BLaER1 (cell line): ENCODE measurements at regions not wholly inside any gene's neighbourhood (a gene's known extent, or its start where the extent isn't known, plus 50 kb on each side); places are given as distances from the start of the nearest gene placed in this dataset.

Experiments used
- H3K27ac ChIP-seq: shearing (Covaris generic); formaldehyde crosslinking; 2 replicates; pipeline ENCODE4 v1.8.1; 2022
- H3K27me3 ChIP-seq: shearing (Covaris generic); formaldehyde crosslinking; 2 replicates; pipeline ENCODE4 v1.8.1; 2022
- H3K36me3 ChIP-seq: shearing (Covaris generic); formaldehyde crosslinking; 2 replicates; pipeline ENCODE4 v1.8.1; 2022
- H3K4me1 ChIP-seq: shearing (Covaris generic); formaldehyde crosslinking; 2 replicates; pipeline ENCODE4 v1.8.1; 2022
- H3K4me2 ChIP-seq: shearing (Covaris generic); formaldehyde crosslinking; 2 replicates; pipeline ENCODE4 v1.8.1; 2022
- H3K4me3 ChIP-seq: shearing (Covaris generic); formaldehyde crosslinking; 2 replicates; pipeline ENCODE4 v1.8.1; 2022
- H3K9ac ChIP-seq: shearing (Covaris generic); formaldehyde crosslinking; 2 replicates; pipeline ENCODE4 v1.8.1; 2022
- H3K9me3 ChIP-seq: shearing (Covaris generic); formaldehyde crosslinking; 2 replicates; pipeline ENCODE4 v1.8.1; 2022
- H4K20me1 ChIP-seq: shearing (Covaris generic); formaldehyde crosslinking; 2 replicates; pipeline ENCODE4 v1.8.1; 2022
- Cebpa-rat ChIP-seq: shearing (Covaris generic); IDR thresholded peaks from 2 replicates; pipeline ENCODE4 v1.8.1; 2022

DNA sequence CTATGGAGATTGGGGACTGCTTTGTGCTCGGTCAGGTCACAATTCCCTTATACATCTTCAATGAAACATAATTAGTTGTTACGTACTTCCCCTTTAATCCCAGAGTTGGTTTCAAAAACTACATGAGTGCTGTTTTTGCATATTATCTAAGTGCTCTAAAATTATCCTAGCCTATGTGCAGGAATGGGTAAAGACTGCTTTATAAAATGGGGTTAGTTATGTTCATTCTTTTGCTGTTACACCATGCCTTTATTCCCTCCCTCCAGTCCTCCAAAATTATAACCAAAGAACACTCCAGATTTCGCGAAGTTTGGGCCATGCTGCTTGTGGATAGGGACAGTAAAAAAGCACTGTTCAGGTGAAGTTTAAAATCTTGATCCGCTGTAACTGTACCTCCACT is 173.9 kb upstream of the SNX7 start:
- Histone ChIP-seq H3K4me1 (no peaks in the 10 kb centered on the region), H3K9ac (no peak overlapping the region), H3K9me3 (no peaks in the 10 kb centered on the region), H3K27ac (no peak overlapping the region), H3K4me3 (no peak overlapping the region), H4K20me1 (no peaks in the 10 kb centered on the region), H3K27me3 (no peaks in the 10 kb centered on the region), H3K4me2 (no peak overlapping the region), H3K36me3 (no peaks in the 10 kb centered on the region)
- TF ChIP-seq Cebpa-rat: no peak

GRCh38 chr1:98482611-98483010 is 178.9 kb upstream of the SNX7 start:
- H3K27ac ChIP-seq: no peak overlapping the region
- H3K27me3 ChIP-seq: no peaks in the 10 kb centered on the region
- H4K20me1 ChIP-seq: no peaks in the 10 kb centered on the region

GRCh38 chr1:98480271-98480670 is 181.2 kb upstream of the SNX7 start:
- no peaks in the 10 kb centered on the region for H3K4me1 ChIP-seq
- H3K9me3 ChIP-seq: no peaks in the 10 kb centered on the region
- TF ChIP-seq Cebpa-rat: no peak
- no peaks in the 10 kb centered on the region for H4K20me1 ChIP-seq
- no peak overlapping the region for H3K4me2 ChIP-seq
- no peak overlapping the region for H3K4me3 ChIP-seq
- no peaks in the 10 kb centered on the region for H3K36me3 ChIP-seq
- no peaks in the 10 kb centered on the region for H3K27me3 ChIP-seq
- no peak overlapping the region for H3K27ac ChIP-seq
- no peak overlapping the region for H3K9ac ChIP-seq

More at GRCh38 chr1:98482611-98483010, 178.9 kb upstream of the SNX7 start:
- Histone ChIP-seq H3K4me2 (no peak overlapping the region), H3K9ac (no peak overlapping the region), H3K36me3 (no peaks in the 10 kb centered on the region), H3K4me3 (no peak overlapping the region), H3K9me3 (no peaks in the 10 kb centered on the region), H3K4me1 (no peaks in the 10 kb centered on the region)
- TF ChIP-seq Cebpa-rat: no peak

DNA sequence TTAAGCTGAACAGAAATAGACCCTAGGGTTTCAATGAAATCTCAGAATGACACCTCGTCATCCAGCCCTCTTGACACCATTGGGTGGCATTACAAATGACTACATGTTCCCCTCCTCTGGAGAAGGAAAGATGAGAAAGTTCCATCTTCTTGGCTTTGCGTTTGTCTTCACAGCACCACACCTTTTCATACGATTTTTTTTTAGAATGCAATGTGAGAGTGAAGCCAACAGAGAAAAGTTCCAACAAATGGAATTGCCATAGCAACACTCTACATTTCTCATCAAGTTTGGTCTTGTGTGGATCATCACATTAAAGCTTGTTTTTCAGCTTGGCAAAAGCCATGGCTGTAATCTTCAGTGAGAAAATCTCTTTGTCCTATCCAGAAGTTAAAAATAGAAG is 183.4 kb upstream of the SNX7 start:
- Histone ChIP-seq H3K4me2 (no peak overlapping the region), H3K27me3 (no peaks in the 10 kb centered on the region), H3K9ac (no peak overlapping the region), H3K27ac (no peak overlapping the region), H4K20me1 (no peaks in the 10 kb centered on the region), H3K36me3 (no peaks in the 10 kb centered on the region), H3K9me3 (no peaks in the 10 kb centered on the region), H3K4me3 (no peak overlapping the region), H3K4me1 (no peaks in the 10 kb centered on the region)
- TF ChIP-seq Cebpa-rat: no peak

GRCh38 chr1:98472878-98473277 is 188.6 kb upstream of the SNX7 start:
- Histone ChIP-seq H3K9ac (no peak overlapping the region), H3K4me2 (no peak overlapping the region), H3K36me3 (no peaks in the 10 kb centered on the region), H4K20me1 (no peaks in the 10 kb centered on the region), H3K27ac (no peak overlapping the region), H3K4me3 (no peak overlapping the region), H3K9me3 (no peaks in the 10 kb centered on the region), H3K27me3 (no peaks in the 10 kb centered on the region), H3K4me1 (no peaks in the 10 kb centered on the region)
- no peak for TF ChIP-seq Cebpa-rat

- H3K36me3 ChIP-seq: no peaks in the 10 kb centered on the region
Observed at GRCh38 chr1:98471633-98472032, 189.9 kb upstream of the SNX7 start.

GRCh38 chr1:98468111-98468717 is 193.3 kb upstream of the SNX7 start:
- H3K9me3 ChIP-seq: no peaks in the 10 kb centered on the region
- H3K4me2 ChIP-seq: no peak overlapping the region
- H4K20me1 ChIP-seq: no peaks in the 10 kb centered on the region
- no peak overlapping the region for H3K27ac ChIP-seq
- H3K9ac ChIP-seq: no peak overlapping the region
- TF ChIP-seq Cebpa-rat: no peak
- no peak overlapping the region for H3K4me3 ChIP-seq
- no peaks in the 10 kb centered on the region for H3K27me3 ChIP-seq
- no peaks in the 10 kb centered on the region for H3K36me3 ChIP-seq
- H3K4me1 ChIP-seq: no peaks in the 10 kb centered on the region

More at GRCh38 chr1:98471633-98472032, 189.9 kb upstream of the SNX7 start:
- Histone ChIP-seq H3K9ac (no peak overlapping the region), H4K20me1 (no peaks in the 10 kb centered on the region), H3K27ac (no peak overlapping the region), H3K27me3 (no peaks in the 10 kb centered on the region), H3K4me3 (no peak overlapping the region), H3K4me1 (no peaks in the 10 kb centered on the region), H3K9me3 (no peaks in the 10 kb centered on the region), H3K4me2 (no peak overlapping the region)
- no peak for TF ChIP-seq Cebpa-rat

- H3K9ac ChIP-seq: no peak overlapping the region
- H3K4me2 ChIP-seq: no peak overlapping the region
- no peaks in the 10 kb centered on the region for H4K20me1 ChIP-seq
- no peaks in the 10 kb centered on the region for H3K4me1 ChIP-seq
- H3K27ac ChIP-seq: no peak overlapping the region
- no peaks in the 10 kb centered on the region for H3K36me3 ChIP-seq
- H3K27me3 ChIP-seq: no peaks in the 10 kb centered on the region
- H3K4me3 ChIP-seq: no peak overlapping the region
- no peak for TF ChIP-seq Cebpa-rat
- no peaks in the 10 kb centered on the region for H3K9me3 ChIP-seq
Observed at GRCh38 chr1:98467586-98467985, 193.9 kb upstream of the SNX7 start.

DNA sequence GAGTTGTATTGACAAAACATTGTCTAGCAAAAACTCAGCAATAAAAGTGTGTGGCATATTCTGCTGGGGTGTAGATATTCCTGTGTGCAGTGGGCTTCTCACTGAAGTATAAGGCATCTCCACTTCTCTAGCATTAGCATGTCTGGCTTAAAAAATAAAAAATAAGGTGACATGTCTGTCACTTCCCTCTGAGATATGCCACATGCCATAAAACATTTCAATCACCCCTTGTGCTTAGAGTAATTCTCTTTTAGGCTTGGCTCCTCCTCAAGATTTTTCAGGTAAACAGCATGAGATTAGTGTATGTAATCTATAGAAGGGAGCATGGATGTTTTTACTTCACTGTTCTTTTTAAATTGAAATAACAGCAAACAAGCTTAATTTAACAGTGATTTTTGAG is 194.4 kb upstream of the SNX7 start:
- no peak overlapping the region for H3K27ac ChIP-seq
- no peak overlapping the region for H3K4me3 ChIP-seq
- no peak for TF ChIP-seq Cebpa-rat

GRCh38 chr1:98461873-98462385 is 199.6 kb upstream of the SNX7 start:
- Histone ChIP-seq H3K9ac (no peak overlapping the region), H3K27me3 (no peaks in the 10 kb centered on the region), H3K4me1 (no peaks in the 10 kb centered on the region), H3K27ac (no peak overlapping the region), H4K20me1 (no peaks in the 10 kb centered on the region), H3K4me2 (no peak overlapping the region), H3K4me3 (no peak overlapping the region), H3K9me3 (no peaks in the 10 kb centered on the region), H3K36me3 (no peaks in the 10 kb centered on the region)
- no peak for TF ChIP-seq Cebpa-rat

More for the DNA sequence above, 194.4 kb upstream of the SNX7 start:
- no peaks in the 10 kb centered on the region for H3K4me1 ChIP-seq
- H3K4me2 ChIP-seq: no peak overlapping the region
- no peaks in the 10 kb centered on the region for H3K27me3 ChIP-seq
- no peaks in the 10 kb centered on the region for H4K20me1 ChIP-seq
- H3K9ac ChIP-seq: no peak overlapping the region
- H3K36me3 ChIP-seq: no peaks in the 10 kb centered on the region
- H3K9me3 ChIP-seq: no peaks in the 10 kb centered on the region

- no peaks in the 10 kb centered on the region for H4K20me1 ChIP-seq
- H3K27ac ChIP-seq: no peak overlapping the region
- H3K4me1 ChIP-seq: no peaks in the 10 kb centered on the region
- H3K4me3 ChIP-seq: no peak overlapping the region
- no peaks in the 10 kb centered on the region for H3K27me3 ChIP-seq
- no peak overlapping the region for H3K9ac ChIP-seq
- no peak for TF ChIP-seq Cebpa-rat
- H3K4me2 ChIP-seq: no peak overlapping the region
- no peaks in the 10 kb centered on the region for H3K9me3 ChIP-seq
- H3K36me3 ChIP-seq: no peaks in the 10 kb centered on the region
Observed at GRCh38 chr1:98460136-98460535, 201.4 kb upstream of the SNX7 start.
